Mammary epithelial cell (primary cell): ENCODE measurements at regions not wholly inside any gene's neighbourhood (a gene's known extent, or its start where the extent isn't known, plus 50 kb on each side); places are given as distances from the start of the nearest gene placed in this dataset.

Source experiments
- EZH2 ChIP-seq: IDR thresholded peaks from 2 replicates; pipeline ENCODE4 v1.6.1; 2012; ENCODE audit warnings: low read length, inconsistent platforms, borderline replicate concordance
- TF ChIP-seq, protein P1 (sequence below), 2 donors: IDR thresholded peaks in 1 of 2; conservative IDR thresholded peaks in 1 of 2; 2 replicates each; pipeline ENCODE4 v1.5.1; 2011 to 2012; ENCODE audit warnings: inconsistent platforms in 2 of 2, low read length in 2 of 2, mild to moderate bottlenecking in 2 of 2, control low read depth in 1 of 2, low read depth in 1 of 2; ENCODE audit not compliant: insufficient read depth in 1 of 2; ENCODE audit errors: extremely low read depth in 1 of 2

DNA sequence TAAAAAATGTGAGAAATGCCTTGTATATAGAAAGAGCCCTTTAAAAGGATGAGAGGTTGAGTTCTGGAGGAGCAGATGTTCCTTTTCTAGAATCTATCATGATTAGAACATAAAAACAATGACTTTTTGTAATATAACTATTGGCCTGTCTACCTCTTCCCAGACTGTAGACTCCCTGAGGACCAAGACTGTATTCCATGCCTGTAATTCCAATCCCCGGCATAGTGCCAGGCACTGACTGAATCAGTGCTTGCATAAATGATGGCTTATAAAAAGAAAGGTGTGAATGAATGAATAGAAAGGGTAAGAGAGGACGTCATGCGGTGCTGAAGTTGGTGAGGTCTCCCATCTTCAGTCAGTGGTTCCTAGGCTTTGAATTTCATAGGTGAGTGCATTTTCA, 92.6 kb upstream of the GDNF start:
- TF ChIP-seq, protein P1, sequence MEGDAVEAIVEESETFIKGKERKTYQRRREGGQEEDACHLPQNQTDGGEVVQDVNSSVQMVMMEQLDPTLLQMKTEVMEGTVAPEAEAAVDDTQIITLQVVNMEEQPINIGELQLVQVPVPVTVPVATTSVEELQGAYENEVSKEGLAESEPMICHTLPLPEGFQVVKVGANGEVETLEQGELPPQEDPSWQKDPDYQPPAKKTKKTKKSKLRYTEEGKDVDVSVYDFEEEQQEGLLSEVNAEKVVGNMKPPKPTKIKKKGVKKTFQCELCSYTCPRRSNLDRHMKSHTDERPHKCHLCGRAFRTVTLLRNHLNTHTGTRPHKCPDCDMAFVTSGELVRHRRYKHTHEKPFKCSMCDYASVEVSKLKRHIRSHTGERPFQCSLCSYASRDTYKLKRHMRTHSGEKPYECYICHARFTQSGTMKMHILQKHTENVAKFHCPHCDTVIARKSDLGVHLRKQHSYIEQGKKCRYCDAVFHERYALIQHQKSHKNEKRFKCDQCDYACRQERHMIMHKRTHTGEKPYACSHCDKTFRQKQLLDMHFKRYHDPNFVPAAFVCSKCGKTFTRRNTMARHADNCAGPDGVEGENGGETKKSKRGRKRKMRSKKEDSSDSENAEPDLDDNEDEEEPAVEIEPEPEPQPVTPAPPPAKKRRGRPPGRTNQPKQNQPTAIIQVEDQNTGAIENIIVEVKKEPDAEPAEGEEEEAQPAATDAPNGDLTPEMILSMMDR (conservative IDR thresholded peaks at IDR 0.05 in 1 of 2, IDR thresholded peaks at IDR 0.05 in 1 of 2; ENCODE audit: extremely low read depth in 1 of 2, insufficient read depth in 1 of 2, low read depth in 1 of 2, low read length in 2 of 2) = no peak
- TF ChIP-seq EZH2 = no peak
